ENCODE measurements at regions not wholly inside any gene's neighbourhood (a gene's known extent, or its start where the extent isn't known, plus 50 kb on each side); places are given as distances from the start of the nearest gene placed in this dataset.

DNA sequence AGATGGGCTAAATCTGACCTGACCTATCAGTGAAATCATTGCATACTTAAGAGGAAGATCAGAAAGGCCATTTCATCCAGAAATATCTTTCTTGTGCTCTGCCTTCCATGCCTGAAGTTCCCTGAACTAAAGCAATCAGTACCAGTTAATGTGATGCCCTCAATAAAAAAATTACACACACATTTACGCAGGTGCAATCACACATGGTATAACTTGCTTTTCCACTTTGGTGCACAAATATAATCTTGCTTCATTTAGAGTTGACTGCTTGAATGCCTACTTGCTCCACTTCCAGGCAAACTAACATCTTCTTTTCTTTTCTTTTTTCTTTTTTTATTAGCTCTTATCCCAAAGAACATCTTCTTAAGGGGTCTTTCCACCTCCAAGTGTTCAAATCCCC, 58.3 kb upstream of the KIF5B start:
- ATAC-seq (no peak), DNase-seq (ENCODE audit: low spot score) (no peak)
- TF ChIP-seq FOXP4 (CRISPR knock-in tag; IDR thresholded peaks at IDR 0.05) (no peak), GRHL2 (CRISPR knock-in tag; IDR thresholded peaks at IDR 0.05; ENCODE audit: insufficient replicate concordance, severe bottlenecking) (no peak), JAZF1 (CRISPR knock-in tag; IDR thresholded peaks at IDR 0.05) (no peak), TEAD1 (CRISPR knock-in tag; IDR thresholded peaks at IDR 0.05) (no peak), ZNF232 (CRISPR knock-in tag; IDR thresholded peaks at IDR 0.05) (no peak), EMX1 (CRISPR knock-in tag; IDR thresholded peaks at IDR 0.05) (no peak), ARID4B (CRISPR knock-in tag; IDR thresholded peaks at IDR 0.05; ENCODE audit: borderline replicate concordance) (no peak), FOXP1 (CRISPR knock-in tag; IDR thresholded peaks at IDR 0.05; ENCODE audit: borderline replicate concordance) (no peak), PRRX2 (CRISPR knock-in tag; IDR thresholded peaks at IDR 0.05) (no peak), NR2C2 (CRISPR knock-in tag; IDR thresholded peaks at IDR 0.05) (no peak), NR1H2 (CRISPR knock-in tag; IDR thresholded peaks at IDR 0.05) (no peak)
- peaks cover 7% of the 10 kb centered on the region for H3K9me3 Mint-ChIP-seq
- H3K4me3 Mint-ChIP-seq: no peak overlapping the region
- H3K27me3 Mint-ChIP-seq (ENCODE audit: low read depth): peaks cover 15% of the 10 kb centered on the region
- POLR2A ChIA-PET: no interaction called here
- H3K36me3 Mint-ChIP-seq: no peaks in the 10 kb centered on the region
- CTCF ChIA-PET: no interaction called here
- H3K27ac Mint-ChIP-seq: no peak overlapping the region
- H3K4me1 Mint-ChIP-seq: peaks cover 3% of the 10 kb centered on the region; the same call in 1 of the 2 replicates

DNA sequence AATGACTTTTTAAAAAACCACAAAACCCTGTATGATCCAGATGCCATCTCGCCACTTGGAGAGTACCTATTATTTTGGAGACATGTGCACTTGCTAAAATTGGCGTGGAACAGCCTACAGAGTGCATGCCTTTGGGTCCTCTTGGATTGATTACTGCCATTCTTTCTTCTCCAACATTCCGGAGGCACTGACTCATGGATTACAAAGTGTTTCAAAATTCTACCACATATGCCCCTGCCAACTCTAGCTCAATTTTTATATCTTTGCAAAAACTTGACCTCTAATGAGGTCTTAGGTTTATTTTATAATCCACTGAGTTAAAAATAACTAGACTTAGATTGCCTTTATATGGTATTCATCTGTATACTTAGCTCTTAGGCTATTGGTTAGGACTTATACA, 55.8 kb upstream of the KIF5B start:
- Mint-ChIP-seq H3K27ac (no peak overlapping the region), H3K4me3 (no peak overlapping the region), H3K36me3 (0 out of 2 replicates have a peak, but pooled peaks cover 4% of the 10 kb centered on the region), H3K9me3 (peaks cover 18% of the 10 kb centered on the region), H3K27me3 (ENCODE audit: low read depth) (peaks cover 20% of the 10 kb centered on the region), H3K4me1 (peaks cover 3% of the 10 kb centered on the region; the same call in 1 of the 2 replicates)
- ChIA-PET POLR2A (no interaction called here), CTCF (no interaction called here)
- DNase-seq (ENCODE audit: low spot score): no peak
- no peak for TF ChIP-seq EMX1 (CRISPR knock-in tag; IDR thresholded peaks at IDR 0.05)
- no peak for TF ChIP-seq PREB (CRISPR knock-in tag; IDR thresholded peaks at IDR 0.05; ENCODE audit: borderline replicate concordance)
- TF ChIP-seq, protein P1, sequence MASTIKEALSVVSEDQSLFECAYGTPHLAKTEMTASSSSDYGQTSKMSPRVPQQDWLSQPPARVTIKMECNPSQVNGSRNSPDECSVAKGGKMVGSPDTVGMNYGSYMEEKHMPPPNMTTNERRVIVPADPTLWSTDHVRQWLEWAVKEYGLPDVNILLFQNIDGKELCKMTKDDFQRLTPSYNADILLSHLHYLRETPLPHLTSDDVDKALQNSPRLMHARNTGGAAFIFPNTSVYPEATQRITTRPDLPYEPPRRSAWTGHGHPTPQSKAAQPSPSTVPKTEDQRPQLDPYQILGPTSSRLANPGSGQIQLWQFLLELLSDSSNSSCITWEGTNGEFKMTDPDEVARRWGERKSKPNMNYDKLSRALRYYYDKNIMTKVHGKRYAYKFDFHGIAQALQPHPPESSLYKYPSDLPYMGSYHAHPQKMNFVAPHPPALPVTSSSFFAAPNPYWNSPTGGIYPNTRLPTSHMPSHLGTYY (CRISPR knock-in tag; IDR thresholded peaks at IDR 0.05): no peak
- TF ChIP-seq SMAD4 (CRISPR knock-in tag; IDR thresholded peaks at IDR 0.05): no peak
- TF ChIP-seq, protein P2, sequence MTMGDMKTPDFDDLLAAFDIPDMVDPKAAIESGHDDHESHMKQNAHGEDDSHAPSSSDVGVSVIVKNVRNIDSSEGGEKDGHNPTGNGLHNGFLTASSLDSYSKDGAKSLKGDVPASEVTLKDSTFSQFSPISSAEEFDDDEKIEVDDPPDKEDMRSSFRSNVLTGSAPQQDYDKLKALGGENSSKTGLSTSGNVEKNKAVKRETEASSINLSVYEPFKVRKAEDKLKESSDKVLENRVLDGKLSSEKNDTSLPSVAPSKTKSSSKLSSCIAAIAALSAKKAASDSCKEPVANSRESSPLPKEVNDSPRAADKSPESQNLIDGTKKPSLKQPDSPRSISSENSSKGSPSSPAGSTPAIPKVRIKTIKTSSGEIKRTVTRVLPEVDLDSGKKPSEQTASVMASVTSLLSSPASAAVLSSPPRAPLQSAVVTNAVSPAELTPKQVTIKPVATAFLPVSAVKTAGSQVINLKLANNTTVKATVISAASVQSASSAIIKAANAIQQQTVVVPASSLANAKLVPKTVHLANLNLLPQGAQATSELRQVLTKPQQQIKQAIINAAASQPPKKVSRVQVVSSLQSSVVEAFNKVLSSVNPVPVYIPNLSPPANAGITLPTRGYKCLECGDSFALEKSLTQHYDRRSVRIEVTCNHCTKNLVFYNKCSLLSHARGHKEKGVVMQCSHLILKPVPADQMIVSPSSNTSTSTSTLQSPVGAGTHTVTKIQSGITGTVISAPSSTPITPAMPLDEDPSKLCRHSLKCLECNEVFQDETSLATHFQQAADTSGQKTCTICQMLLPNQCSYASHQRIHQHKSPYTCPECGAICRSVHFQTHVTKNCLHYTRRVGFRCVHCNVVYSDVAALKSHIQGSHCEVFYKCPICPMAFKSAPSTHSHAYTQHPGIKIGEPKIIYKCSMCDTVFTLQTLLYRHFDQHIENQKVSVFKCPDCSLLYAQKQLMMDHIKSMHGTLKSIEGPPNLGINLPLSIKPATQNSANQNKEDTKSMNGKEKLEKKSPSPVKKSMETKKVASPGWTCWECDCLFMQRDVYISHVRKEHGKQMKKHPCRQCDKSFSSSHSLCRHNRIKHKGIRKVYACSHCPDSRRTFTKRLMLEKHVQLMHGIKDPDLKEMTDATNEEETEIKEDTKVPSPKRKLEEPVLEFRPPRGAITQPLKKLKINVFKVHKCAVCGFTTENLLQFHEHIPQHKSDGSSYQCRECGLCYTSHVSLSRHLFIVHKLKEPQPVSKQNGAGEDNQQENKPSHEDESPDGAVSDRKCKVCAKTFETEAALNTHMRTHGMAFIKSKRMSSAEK (CRISPR knock-in tag; IDR thresholded peaks at IDR 0.05; ENCODE audit: borderline replicate concordance): no peak
- no peak for TF ChIP-seq OVOL2 (CRISPR knock-in tag; IDR thresholded peaks at IDR 0.05; ENCODE audit: borderline replicate concordance)
- no peak for TF ChIP-seq CREM (CRISPR knock-in tag; IDR thresholded peaks at IDR 0.05)
- TF ChIP-seq, protein P3, sequence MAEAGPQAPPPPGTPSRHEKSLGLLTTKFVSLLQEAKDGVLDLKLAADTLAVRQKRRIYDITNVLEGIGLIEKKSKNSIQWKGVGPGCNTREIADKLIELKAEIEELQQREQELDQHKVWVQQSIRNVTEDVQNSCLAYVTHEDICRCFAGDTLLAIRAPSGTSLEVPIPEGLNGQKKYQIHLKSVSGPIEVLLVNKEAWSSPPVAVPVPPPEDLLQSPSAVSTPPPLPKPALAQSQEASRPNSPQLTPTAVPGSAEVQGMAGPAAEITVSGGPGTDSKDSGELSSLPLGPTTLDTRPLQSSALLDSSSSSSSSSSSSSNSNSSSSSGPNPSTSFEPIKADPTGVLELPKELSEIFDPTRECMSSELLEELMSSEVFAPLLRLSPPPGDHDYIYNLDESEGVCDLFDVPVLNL (CRISPR knock-in tag; IDR thresholded peaks at IDR 0.05; ENCODE audit: borderline replicate concordance, low read depth): no peak
- no peak for TF ChIP-seq ATF2 (CRISPR knock-in tag; IDR thresholded peaks at IDR 0.05; ENCODE audit: borderline replicate concordance, low read depth)
- no peak for TF ChIP-seq SP1 (CRISPR knock-in tag; conservative IDR thresholded peaks at IDR 0.05)
- no peak for ATAC-seq

Measured in WTC11 (cell line).